SH-SY5Y (cell line): ENCODE measurements at regions not wholly inside any gene's neighbourhood (a gene's known extent, or its start where the extent isn't known, plus 50 kb on each side); places are given as distances from the start of the nearest gene placed in this dataset.

Experiments used
- GATA2 ChIP-seq: IDR thresholded peaks from 2 replicates; pipeline ENCODE4 v1.6.1; 2011; ENCODE audit warnings: mild to moderate bottlenecking, low read depth, low read length
- GATA3 ChIP-seq: IDR thresholded peaks from 2 replicates; pipeline ENCODE4 v1.6.1; 2011; ENCODE audit warnings: low read depth, mild to moderate bottlenecking, low read length, moderate library complexity

DNA sequence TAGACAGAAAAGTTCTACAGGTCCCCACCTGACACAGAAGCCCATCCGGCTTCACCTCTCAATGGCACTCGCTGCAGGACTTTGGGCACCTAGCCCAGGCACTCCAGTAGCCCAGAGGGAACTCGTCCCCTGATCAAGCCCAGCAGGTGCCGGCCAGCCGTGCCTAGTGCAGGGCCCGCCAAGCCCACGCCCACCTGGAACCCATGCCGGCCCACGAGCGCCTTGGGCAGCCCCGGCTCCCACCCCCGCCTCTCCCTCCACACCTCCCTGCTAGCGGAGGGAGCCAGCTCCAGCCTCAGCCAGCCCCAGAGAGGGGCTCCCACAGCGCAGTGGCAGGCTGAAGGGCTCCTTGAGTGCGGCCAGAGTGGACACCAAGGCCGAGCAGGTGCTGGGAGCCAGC is 268.8 kb downstream of the SLITRK1 start:
- no peak for TF ChIP-seq GATA2
- TF ChIP-seq GATA3 = no peak
